HG02588 (cell line): ENCODE measurements at regions not wholly inside any gene's neighbourhood (a gene's known extent, or its start where the extent isn't known, plus 50 kb on each side); places are given as distances from the start of the nearest gene placed in this dataset.

Experiments
- ATAC-seq: cut with Tn5 transposase; IDR thresholded peaks from one replicate; pipeline ENCODE4 v1.9.1; 2021; ENCODE audit warnings: mild to moderate bottlenecking, moderate library complexity; ENCODE audit not compliant: unreplicated experiment

GRCh38 chr6:41449399-41450245 lies 96.6 kb upstream of the FOXP4 start:
- ATAC-seq = no peak

- ATAC-seq = no peak
Observed at GRCh38 chr6:41450581-41450980, 95.6 kb upstream of the FOXP4 start.

GRCh38 chr6:41451039-41451438 lies 95.1 kb upstream of the FOXP4 start:
- ATAC-seq = no peak

- ATAC-seq = no peak
Observed at GRCh38 chr6:41451515-41452163, 94.5 kb upstream of the FOXP4 start.

- no peak for ATAC-seq
Observed at GRCh38 chr6:41452763-41453162, 93.4 kb upstream of the FOXP4 start.

- no peak for ATAC-seq
Observed at GRCh38 chr6:41453244-41453643, 92.9 kb upstream of the FOXP4 start.

- ATAC-seq = no peak
Observed at GRCh38 chr6:41454189-41454789, 91.9 kb upstream of the FOXP4 start.

GRCh38 chr6:41455410-41455809 lies 90.8 kb upstream of the FOXP4 start:
- no peak for ATAC-seq

- no peak for ATAC-seq
Observed at GRCh38 chr6:41455818-41456217, 90.4 kb upstream of the FOXP4 start.

- no peak for ATAC-seq
Observed at GRCh38 chr6:41457303-41457670, 88.9 kb upstream of the FOXP4 start.

GRCh38 chr6:41459738-41460137 lies 86.4 kb upstream of the FOXP4 start:
- ATAC-seq = no peak

- no peak for ATAC-seq
Observed at GRCh38 chr6:41460742-41461336, 85.3 kb upstream of the FOXP4 start.

- no peak for ATAC-seq
Observed at GRCh38 chr6:41462033-41462432, 84.1 kb upstream of the FOXP4 start.

- no peak for ATAC-seq
Observed at GRCh38 chr6:41463062-41463930, 82.9 kb upstream of the FOXP4 start.

GRCh38 chr6:41464019-41464418 lies 82.2 kb upstream of the FOXP4 start:
- no peak for ATAC-seq

- no peak for ATAC-seq
Observed at GRCh38 chr6:41464481-41464880, 81.7 kb upstream of the FOXP4 start.

GRCh38 chr6:41466437-41466990 lies 79.7 kb upstream of the FOXP4 start:
- ATAC-seq = no peak

GRCh38 chr6:41467061-41467460 lies 79.1 kb upstream of the FOXP4 start:
- no peak for ATAC-seq

GRCh38 chr6:41467627-41468404 lies 78.4 kb upstream of the FOXP4 start:
- no peak for ATAC-seq
